Mucosa of rectum (tissue), 2 donors: ENCODE measurements at regions not wholly inside any gene's neighbourhood (a gene's known extent, or its start where the extent isn't known, plus 50 kb on each side); places are given as distances from the start of the nearest gene placed in this dataset.

Source experiments
- H3K27ac ChIP-seq, 2 donors: one replicate each; pipeline ENCODE4 v1.7.0; 2013; ENCODE audit warnings: inconsistent platforms in 2 of 2, low read depth in 2 of 2, low read length in 2 of 2
- H3K27me3 ChIP-seq, 2 donors: one replicate each; pipeline ENCODE4 v1.7.0; 2013; ENCODE audit warnings: low read length in 2 of 2; ENCODE audit not compliant: control insufficient read depth in 2 of 2, insufficient read depth in 2 of 2
- H3K36me3 ChIP-seq, 2 donors: one replicate each; pipeline ENCODE4 v1.7.0; 2013; ENCODE audit warnings: low read length in 2 of 2; ENCODE audit not compliant: control insufficient read depth in 2 of 2, insufficient read depth in 2 of 2
- H3K4me1 ChIP-seq, 2 donors: one replicate each; pipeline ENCODE4 v1.7.0; 2013; ENCODE audit warnings: low read length in 2 of 2, mild to moderate bottlenecking in 1 of 2; ENCODE audit not compliant: control insufficient read depth in 2 of 2, insufficient read depth in 2 of 2
- H3K4me3 ChIP-seq, 2 donors: one replicate each; pipeline ENCODE4 v1.7.0; 2013; ENCODE audit warnings: low read length in 2 of 2
- H3K9ac ChIP-seq, 2 donors: one replicate each; pipeline ENCODE4 v1.7.0; 2013; ENCODE audit warnings: low read length in 2 of 2, low read depth in 1 of 2, mild to moderate bottlenecking in 1 of 2
- H3K9me3 ChIP-seq, 2 donors: one replicate each; pipeline ENCODE4 v1.7.0; 2013; ENCODE audit warnings: low read length in 2 of 2; ENCODE audit not compliant: control insufficient read depth in 2 of 2
- donor health status: healthy.
- donor health status: Normal muscosa, but diverticular disease.

DNA sequence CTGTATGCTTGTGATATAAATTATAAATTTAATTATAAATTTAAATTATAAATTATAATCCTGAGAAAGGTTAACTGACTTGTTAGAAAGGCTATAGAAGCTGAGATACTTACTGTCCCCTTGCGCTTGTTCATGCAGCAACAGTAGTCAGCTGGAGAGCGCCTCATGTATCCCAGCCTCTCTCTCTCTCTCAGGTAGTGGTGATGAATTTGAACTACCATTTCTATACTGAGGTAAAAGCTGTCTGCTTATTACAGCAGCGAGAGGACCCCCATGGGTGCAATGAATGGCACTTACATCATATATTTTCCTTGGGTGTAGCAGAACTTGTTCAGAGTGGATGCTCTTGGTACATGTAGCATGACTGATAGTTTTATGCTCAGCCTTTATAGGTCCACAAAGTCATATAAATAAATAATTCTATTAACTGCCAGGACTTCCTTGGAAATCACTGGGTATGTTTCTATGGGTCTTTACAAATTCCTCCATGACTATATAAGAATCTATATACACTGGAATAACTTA, 1308.7 kb downstream of the REEP3 start:
- Histone ChIP-seq H3K9me3 (no peaks in the 10 kb centered on the region), H3K4me3 (no peak overlapping the region), H3K27me3 (no peaks in the 10 kb centered on the region), H3K36me3 (no peaks in the 10 kb centered on the region), H3K4me1 (no peaks in the 10 kb centered on the region), H3K9ac (no peak overlapping the region), H3K27ac (no peak overlapping the region)

DNA sequence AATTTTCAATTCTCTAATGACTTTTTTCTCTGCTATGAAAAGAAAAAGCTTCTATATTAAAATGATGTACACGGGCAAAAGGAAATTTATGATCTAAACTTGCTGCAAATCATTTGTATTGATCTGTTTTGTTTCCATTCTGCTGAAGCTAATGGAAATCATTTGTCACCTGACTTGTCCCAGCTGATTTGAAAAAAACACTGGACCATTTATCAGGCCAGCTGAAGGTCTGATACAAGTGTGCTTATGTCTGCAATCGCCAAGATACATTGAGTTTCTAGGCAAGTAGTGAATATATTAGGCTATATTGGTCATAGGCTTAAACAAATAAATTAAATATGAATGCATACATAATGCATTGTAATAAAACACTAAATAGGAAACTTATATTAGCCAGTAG, 1309.7 kb downstream of the REEP3 start:
- H3K9me3 ChIP-seq = no peaks in the 10 kb centered on the region
- no peak overlapping the region for H3K27ac ChIP-seq
- H3K4me1 ChIP-seq = no peaks in the 10 kb centered on the region
- H3K27me3 ChIP-seq = no peaks in the 10 kb centered on the region
- H3K9ac ChIP-seq = no peak overlapping the region
- H3K36me3 ChIP-seq = no peaks in the 10 kb centered on the region
- no peak overlapping the region for H3K4me3 ChIP-seq

DNA sequence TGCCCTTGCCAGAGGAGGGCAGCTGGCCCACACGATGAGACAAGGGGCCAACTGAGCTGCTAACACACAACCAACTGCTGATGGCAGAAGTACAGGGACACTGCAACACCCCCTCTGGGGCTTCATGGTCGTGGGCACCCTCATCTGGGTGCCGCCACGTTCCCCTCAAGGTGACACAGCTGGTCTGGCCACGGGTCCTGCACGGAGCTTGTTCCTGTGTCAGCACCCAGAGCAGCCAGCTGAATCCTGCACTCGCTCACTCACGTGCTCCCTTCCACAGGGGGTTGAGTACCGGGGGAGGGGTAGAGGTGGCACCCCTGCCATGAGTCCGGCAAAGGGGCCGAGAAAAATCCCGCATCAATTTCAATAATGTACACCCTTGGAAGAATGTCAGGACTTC, 1319.1 kb downstream of the REEP3 start:
- Histone ChIP-seq H3K27ac (no peak overlapping the region), H3K36me3 (no peaks in the 10 kb centered on the region), H3K9me3 (no peaks in the 10 kb centered on the region), H3K4me3 (no peak overlapping the region), H3K27me3 (no peaks in the 10 kb centered on the region), H3K9ac (no peak overlapping the region), H3K4me1 (no peaks in the 10 kb centered on the region)

DNA sequence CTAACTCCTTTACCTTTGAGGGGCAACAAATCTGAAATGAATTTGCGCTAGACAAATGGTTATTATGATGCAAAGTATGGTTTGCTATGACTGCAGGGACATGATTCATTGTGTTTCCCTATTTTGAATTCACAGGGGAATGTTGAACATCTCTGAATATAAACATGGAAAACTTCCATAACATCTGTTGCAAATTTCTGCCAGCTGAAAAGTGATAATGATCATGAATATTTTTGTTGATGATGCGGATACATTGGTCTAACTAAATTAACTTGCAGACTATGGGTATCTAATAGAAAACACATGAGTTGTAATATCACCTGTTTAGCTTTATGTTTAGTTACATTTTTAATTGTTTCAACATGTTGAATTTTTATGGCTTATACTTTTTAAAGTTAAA, 1325.5 kb downstream of the REEP3 start:
- no peak overlapping the region for H3K4me3 ChIP-seq
- H3K9me3 ChIP-seq = no peaks in the 10 kb centered on the region
- no peak overlapping the region for H3K9ac ChIP-seq
- no peaks in the 10 kb centered on the region for H3K27me3 ChIP-seq
- no peaks in the 10 kb centered on the region for H3K36me3 ChIP-seq
- H3K4me1 ChIP-seq = no peaks in the 10 kb centered on the region
- no peak overlapping the region for H3K27ac ChIP-seq

DNA sequence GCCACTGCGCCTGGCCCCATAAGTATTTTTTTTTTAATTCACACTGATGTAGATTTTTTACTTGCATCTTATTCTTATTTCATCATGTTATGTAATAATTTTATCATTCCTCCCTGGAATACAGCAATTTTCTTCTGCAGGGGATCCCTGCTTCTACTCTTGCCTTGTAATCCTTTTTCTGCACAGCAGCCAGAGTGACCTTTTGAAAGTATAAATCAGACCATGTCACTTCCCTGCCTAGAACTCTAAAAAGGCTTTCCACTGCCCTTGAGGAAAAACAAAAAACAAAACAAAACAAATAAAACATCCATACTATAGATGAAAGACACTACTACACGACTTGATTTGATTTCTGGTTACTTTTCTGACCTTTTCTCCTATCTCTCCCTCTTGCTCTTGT, 1334.7 kb downstream of the REEP3 start:
- no peak overlapping the region for H3K9ac ChIP-seq
- H3K27ac ChIP-seq = no peak overlapping the region
- H3K27me3 ChIP-seq = no peaks in the 10 kb centered on the region
- H3K9me3 ChIP-seq = no peaks in the 10 kb centered on the region
- no peaks in the 10 kb centered on the region for H3K4me1 ChIP-seq
- no peak overlapping the region for H3K4me3 ChIP-seq
- no peaks in the 10 kb centered on the region for H3K36me3 ChIP-seq

DNA sequence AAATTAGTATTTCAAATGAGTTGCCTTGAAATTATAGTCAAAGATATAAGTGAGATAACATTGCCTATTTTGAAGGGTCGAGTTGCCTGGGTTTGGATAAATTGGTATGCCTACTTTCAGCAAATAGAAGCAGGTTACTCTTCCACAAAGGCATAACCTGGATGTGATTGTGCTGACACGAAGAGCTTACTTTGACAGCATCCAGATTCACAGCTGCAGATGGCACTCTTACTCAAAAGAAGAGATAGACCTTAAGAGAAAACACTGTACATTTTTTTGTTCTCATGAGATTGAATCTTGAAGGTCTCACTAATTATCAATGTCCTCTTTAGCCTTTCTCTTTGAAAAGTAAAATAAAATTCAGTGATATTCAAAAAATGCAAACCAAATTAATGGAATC, 1338.7 kb downstream of the REEP3 start:
- Histone ChIP-seq H3K36me3 (no peaks in the 10 kb centered on the region), H3K9me3 (no peaks in the 10 kb centered on the region), H3K4me1 (no peaks in the 10 kb centered on the region), H3K27me3 (no peaks in the 10 kb centered on the region), H3K4me3 (no peak overlapping the region), H3K9ac (no peak overlapping the region), H3K27ac (no peak overlapping the region)

DNA sequence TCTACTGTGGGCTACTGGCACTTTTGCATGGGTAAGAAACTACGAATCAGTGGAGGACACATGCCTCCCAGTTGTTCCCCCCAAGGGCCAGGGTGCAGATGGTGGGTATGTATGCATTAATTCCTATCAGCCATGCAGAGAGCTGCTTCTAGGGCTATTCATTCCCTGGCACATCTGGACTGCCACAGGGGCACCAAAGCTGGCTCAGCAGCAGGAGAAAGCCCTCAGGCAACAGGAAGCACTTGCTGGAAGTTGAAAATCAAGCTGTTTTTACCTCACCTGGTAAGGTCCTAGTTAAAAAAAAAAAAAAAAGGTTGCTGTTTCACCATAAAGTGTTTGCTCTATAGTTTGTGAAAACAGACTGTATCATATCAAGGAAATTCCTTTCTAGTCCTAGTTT, 1342.6 kb downstream of the REEP3 start:
- peaks cover 0 to 3% of the 10 kb centered on the region in 2 donors for H3K4me1 ChIP-seq
- no peak overlapping the region for H3K27ac ChIP-seq
- no peak overlapping the region for H3K9ac ChIP-seq
- no peak overlapping the region for H3K4me3 ChIP-seq
- H3K9me3 ChIP-seq = no peaks in the 10 kb centered on the region
- H3K27me3 ChIP-seq = no peaks in the 10 kb centered on the region
- H3K36me3 ChIP-seq = no peaks in the 10 kb centered on the region

DNA sequence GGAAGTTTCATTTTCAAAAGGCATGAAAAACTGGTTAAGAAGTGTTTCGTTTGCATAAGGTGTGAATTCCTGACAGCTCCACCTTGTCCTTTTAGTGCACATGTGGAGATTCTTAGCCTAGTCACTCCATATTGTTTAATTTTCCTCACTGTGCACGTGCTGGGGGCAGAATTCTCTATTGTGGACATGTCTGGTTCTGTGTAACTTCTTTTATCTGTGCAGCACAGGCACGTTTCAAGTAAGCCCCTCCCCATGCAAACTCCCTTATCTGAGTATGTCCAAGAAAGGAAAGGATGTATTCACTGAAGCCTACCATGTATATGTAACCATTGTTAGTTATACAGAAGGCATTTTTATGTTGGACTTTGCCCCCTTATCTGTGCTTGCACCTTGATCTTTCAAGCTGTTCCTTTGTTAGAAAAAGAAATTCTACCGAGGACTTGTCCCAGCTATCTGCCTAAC, 1346.3 kb downstream of the REEP3 start:
- peaks cover 0 to 3% of the 10 kb centered on the region in 2 donors for H3K4me1 ChIP-seq
- H3K27ac ChIP-seq = no peak overlapping the region
- H3K36me3 ChIP-seq = no peaks in the 10 kb centered on the region
- peak overlapping the region; percentile 9 to 18 for H3K4me3 ChIP-seq
- H3K9ac ChIP-seq = no peak overlapping the region
- H3K9me3 ChIP-seq = no peaks in the 10 kb centered on the region
- H3K27me3 ChIP-seq = no peaks in the 10 kb centered on the region

DNA sequence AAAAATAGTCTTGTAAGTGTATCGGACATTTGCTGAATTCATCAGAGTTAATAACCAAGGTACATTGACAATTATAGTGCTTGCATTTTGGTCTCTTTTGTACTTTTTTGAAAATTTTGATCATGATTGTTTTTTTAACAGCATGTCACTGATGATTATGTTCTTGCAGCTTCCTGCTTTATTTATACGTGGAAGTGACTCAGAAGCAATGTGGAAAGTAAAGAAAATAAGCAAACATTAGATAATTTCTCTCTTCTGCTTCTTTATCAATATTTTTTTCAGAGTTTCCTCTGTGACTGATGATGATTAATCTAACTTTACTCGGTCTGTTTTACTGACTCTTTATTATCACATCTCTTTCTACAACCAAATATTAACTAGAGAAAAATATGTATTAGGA, 1351.9 kb downstream of the REEP3 start:
- Histone ChIP-seq H3K36me3 (no peaks in the 10 kb centered on the region), H3K9ac (no peak overlapping the region), H3K4me3 (no peak overlapping the region), H3K27ac (no peak overlapping the region), H3K4me1 (no peaks in the 10 kb centered on the region), H3K9me3 (no peaks in the 10 kb centered on the region), H3K27me3 (no peaks in the 10 kb centered on the region)

DNA sequence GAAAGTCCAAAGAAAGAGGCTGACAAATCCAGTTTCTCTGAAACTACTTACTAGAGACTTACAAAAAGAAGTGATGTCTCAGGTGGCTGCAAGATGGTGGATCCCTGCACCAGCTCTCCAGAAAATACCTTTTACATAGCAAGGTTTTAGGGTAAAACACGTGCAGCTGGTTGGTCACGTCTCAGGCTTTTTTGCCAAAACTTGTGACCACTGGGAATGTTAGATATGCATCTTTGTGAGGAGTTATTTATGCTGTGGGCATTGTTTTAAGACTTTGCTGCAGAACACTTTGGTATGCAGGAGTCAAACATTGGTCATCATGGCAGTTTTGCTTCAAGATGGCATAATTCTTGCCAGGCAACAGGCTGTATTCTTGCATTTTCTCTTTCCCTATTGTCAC, 1352.8 kb downstream of the REEP3 start:
- Histone ChIP-seq H3K4me3 (no peak overlapping the region), H3K36me3 (no peaks in the 10 kb centered on the region), H3K9me3 (no peaks in the 10 kb centered on the region), H3K27me3 (no peaks in the 10 kb centered on the region), H3K27ac (no peak overlapping the region), H3K9ac (no peak overlapping the region), H3K4me1 (no peaks in the 10 kb centered on the region)

DNA sequence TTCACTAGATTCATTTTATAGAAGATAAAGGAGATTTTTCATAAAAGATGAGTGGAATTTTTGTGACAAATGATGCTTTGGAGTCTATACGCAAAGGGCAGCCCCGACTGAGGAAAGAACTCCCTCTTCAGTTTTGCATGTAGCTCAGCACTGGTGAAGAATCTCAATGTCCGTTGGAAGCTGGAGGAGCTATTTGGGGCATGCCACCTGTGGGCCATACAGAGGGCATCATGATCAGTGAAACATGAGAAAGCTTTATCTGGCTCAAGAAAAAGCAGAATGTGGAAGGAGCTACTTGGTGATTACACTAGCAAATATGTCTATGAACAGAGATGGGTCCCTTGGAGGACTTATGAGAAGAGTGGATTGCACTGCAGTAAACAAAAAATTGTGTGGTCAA, 1359.3 kb downstream of the REEP3 start:
- Histone ChIP-seq H3K27me3 (no peaks in the 10 kb centered on the region), H3K9ac (no peak overlapping the region), H3K9me3 (no peaks in the 10 kb centered on the region), H3K27ac (no peak overlapping the region), H3K4me3 (no peak overlapping the region), H3K36me3 (no peaks in the 10 kb centered on the region), H3K4me1 (no peaks in the 10 kb centered on the region)
